GM19328 (cell line): ENCODE measurements at regions not wholly inside any gene's neighbourhood (a gene's known extent, or its start where the extent isn't known, plus 50 kb on each side); places are given as distances from the start of the nearest gene placed in this dataset.

Source experiments
- ATAC-seq: cut with Tn5 transposase; IDR thresholded peaks from one replicate; pipeline ENCODE4 v1.9.1; 2021; ENCODE audit warnings: mild to moderate bottlenecking, moderate library complexity; ENCODE audit not compliant: unreplicated experiment

DNA sequence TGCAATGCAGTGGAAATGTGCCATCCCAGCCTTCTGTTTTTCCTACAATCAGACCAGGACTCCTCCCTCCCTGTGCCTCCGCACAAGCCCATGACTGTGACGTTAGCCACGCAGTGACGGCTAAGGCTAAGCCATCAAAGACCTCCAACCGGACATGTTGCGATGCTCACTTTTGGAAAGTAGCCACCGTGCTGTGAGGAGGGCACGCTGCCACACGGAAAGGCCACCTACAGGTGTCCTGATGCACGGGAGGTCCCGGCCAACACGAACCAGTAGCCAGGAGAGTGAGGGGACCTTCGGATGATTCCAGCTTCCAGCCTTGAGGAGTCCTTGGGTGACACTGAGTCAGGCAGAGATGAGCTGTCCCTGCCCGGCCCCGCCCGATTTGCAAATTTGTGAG lies 53.9 kb downstream of the FOXL1 start:
- no peak for ATAC-seq

DNA sequence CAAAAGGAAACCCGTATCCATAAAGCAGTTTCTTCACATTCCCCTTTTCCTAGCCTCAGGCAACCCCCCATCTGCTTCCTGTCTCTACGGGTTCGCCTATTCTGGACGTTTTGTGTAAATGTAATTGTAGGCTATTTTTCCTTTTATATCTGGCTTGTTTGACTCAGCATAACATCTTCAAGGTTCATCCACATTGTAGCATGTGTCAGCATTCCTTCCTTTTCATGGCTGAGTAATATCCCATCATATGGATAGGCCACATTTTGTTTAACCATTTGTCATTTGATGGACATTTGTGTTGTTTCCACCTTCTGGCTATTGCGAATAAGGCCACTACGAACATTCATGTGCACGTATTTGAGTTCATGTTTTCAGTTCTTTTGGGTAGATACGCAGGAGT lies 54.6 kb downstream of the FOXL1 start:
- ATAC-seq, result no peak

DNA sequence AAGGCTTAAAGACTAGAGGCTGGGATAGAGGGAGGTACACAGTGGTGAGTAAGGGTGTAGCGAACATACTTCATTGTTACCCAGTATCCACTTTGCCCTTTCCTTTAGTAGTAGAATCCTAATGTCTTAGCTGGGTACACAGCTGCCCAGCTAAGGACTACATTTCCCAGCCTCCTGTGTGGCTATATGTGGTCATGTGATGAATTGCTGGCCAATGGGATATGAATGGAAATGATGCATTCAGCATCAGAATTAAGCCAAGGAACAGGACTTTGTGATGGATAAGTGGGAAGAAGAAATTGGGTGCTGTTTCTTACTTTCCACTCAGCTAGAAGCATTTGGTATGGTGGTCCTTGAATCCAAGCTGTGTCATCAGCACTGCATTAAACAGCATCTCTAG lies 55.9 kb downstream of the FOXL1 start:
- no peak for ATAC-seq

DNA sequence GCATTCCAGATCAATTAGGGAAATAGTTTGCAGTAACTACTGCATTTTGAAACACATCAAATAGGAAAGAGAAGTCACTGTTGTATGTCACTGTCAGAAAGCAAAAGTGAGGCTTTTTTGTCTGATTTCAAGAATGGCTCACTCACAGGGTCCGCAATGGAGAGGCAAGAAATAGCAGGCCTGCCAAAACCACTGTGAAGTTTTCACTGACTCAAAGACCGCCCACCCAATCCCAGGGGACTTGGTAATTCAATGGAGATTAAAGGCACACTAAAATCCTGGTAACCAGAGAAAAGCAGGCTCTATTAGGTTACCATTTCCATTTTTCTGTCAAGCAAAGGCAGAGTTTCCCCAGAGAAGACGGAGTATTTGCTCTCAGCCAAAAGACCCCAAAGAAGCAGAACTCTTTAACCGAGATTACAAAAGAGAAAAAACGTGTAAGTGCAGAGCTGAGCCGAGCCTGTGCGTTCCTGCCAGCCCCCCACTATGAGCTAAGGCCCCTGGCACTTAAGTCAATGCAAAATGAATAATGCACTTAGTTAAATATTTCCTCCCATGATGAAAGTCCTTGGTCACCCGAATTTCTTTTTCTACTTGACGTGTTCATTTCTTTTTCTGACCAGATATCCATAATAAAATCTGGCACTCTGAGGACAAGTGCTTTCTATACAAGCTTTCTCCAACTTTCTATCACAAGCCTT lies 57.0 kb downstream of the FOXL1 start:
- ATAC-seq, result no peak

DNA sequence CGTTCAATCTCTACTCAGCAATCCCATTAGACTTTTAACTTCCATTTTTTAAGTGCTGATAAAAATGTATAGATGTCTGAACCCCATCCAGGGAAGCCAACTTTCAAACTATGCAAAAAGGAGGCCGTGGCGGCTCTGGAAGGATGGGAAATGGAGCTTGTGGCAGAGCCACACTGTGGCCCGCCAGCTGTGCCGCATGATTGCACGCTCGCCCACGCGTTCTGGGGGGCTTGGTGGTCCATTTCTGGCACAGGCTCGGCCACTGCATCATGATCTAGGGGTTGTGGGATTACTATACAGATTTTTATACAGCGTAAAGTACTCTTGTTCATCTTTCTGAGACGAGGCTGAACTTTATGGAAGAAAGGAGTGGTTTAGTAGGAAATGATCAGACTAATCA lies 57.6 kb downstream of the FOXL1 start:
- ATAC-seq, result no peak

DNA sequence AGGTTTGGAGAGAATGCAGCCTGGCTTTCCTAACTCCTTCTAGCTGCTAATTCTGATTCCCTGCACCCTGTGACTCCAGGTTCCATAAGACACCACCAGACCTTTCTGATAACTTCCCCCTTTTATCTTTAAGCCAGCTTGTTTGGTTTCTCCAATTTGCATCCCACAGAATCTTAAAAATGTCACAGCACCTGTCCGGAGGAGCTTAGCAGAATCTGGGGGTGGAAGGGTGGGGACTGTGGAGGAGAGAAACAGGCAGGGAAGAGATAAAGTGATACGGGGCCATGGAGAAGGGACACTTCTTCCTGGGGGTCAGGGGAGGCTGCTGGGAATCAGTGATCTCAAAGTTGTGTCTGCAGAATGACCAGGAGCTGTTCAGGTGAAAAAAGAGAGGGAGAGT lies 59.4 kb downstream of the FOXL1 start:
- ATAC-seq, result no peak

DNA sequence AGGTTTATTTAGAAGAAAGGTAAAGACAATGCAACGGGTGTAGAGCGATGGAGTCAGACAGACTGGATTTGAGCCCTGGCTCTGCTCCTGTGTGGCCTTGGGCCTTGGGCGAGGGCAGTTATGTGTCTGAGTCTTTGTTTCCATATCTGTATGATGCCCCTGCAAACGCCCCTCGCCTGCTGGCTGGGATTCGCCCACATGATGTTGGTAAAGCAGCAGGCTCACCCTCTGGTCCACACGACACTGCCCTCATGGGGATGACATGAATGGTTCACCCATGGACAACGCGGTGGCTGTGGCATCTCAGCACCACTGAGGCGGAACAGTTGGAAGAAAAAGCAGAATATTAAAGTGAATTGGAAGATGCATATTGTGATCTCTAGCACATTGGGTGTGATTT lies 60.3 kb downstream of the FOXL1 start:
- no peak for ATAC-seq

DNA sequence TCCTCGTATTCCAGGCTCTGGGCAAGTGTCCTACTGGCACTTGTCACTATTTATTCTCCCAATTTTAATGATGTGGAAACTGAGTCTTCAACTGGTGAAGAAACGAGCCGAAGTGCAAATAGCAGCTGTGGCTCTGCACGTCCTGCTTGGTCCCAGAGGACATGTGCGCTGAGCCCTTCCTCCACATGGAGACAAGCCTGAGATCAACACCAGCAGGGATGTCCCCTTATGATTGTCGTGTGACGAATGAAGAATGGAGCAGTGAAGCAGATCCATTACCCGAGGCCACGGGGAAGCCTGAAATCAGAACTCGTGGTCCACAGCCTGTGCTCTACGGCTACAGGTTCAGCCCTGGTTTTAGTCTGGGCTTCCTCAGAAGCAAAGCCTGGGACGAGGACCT lies 61.0 kb downstream of the FOXL1 start:
- ATAC-seq, result no peak

DNA sequence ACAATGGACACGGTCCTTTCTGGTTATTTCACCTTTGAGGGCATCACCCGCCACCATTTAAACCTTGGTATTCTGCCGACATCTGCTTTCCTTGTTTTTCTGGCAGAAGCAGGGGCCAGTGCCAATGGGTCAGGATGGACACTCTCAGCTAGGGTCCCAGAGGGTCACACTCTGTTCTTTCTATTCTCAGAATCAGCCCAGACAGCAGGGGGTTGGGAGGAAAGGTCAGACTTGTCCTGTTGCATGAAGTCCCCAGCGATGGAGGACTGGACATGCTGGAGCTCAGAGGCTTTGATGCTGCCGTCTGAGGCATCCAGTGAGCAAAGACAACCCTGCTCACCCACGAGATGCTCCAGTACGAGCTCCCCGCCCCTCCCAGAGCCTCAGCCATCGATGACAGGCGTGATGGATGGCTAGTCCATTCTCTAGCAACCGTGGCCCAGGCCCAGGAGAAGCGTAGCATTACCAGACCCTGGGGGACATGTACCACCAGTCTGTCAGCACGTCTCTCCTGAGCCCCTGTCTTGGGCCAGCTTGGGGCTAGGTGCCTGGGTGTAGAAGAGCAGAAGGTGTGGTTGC lies 62.0 kb downstream of the FOXL1 start:
- no peak for ATAC-seq

DNA sequence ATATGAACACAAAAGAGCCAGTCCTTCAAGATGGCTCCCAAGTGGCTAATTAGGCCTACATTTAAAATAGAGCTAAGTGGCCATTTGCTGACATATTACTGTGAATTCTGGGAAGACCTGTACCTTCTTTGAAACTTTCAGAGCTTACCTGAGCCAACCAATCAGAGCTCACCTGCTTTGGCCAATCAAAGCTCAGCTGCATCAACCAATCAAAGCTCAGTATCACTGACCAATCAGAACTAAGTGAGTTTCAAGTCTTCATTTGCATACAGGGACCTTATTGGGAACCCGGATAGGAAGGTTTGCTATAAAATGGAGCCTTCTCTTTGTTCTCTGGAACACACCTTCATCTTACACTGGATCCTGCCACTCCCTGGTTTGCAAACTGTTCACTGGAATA lies 63.7 kb downstream of the FOXL1 start:
- no peak for ATAC-seq

DNA sequence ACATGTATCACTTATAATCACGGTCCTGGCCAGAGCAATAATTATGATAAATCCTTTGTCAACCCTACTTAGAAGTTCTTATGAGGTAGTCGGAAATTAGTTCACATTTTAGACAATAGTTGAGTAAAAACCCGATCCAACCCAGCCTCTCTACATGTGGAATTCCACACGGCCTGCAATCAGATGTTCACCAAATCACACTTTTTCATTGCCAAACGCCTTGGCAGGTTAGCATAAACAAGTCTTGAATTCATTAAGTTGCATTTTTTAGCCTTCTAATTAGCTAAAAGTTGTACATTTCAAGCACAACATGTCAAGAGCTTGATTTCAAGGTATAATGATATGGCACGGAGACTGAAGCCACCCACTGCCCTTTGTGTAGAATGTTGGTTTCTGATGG lies 65.3 kb downstream of the FOXL1 start:
- ATAC-seq, result no peak

DNA sequence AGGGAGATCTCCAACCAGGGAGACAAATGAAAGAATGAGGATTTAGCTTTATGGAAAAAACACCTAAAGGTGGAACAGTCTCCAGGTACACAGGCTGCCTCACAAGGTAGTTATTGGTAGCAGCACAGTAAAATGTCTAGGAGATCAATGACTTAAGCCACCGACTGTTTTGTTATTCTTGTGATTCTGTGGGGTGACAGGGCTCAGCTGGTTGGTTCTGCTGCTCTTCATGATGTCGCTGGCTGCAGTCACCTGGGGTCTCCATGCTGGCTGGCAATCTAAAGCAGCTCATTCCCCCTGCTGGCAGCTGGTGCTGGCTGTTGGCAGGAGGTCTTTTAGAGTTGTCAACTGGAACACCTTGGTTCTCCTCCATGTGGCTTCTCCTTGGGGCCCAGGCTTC lies 69.2 kb downstream of the FOXL1 start:
- ATAC-seq, result no peak

DNA sequence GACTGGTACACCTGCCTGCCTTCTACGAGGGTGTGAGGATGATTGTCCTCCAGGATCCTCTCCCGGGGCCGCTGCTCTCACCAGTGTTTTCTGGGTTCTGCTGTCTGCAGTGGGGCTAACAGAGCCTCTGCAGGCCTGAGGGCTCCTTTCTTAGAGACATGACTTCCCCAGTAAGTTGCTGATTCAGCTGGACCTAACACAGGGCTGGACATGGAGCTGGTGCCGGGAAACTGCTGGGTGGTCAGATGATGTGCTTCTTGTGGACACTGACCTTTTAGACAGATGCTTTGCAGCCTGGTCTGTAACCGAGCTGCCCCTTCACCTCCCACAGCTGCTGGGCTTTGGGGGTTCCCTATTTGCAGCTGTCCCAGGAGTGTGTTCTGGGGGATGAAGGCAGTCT lies 71.5 kb downstream of the FOXL1 start:
- no peak for ATAC-seq

DNA sequence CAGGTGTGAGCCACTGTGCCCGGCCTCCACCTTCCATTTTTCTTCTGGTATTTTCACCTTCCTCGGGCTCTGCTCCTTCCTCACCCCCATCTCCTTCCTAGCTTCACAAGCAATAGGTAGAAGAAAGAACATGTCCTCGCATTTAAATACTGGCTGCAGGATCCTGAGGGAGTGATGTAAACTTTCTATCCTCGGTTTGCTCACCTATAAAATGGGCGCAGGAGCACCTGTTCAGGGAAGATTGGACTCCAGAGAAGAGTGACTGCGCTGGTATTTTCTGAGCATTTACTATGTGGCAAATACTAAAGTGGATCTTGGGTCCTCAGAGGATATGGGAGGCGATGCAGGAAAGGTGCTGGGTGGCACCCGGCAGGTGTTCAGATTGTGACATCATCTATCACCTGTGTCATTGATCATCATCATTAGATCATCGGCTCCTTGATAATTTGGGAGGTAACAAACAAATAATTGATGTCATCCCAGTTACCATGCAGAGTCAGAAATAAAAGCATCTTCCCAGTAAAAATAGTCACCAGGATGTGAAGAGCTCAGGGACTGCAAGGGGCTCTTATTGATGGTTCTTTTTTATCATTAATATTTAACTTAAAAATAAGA lies 72.8 kb downstream of the FOXL1 start:
- ATAC-seq, result no peak

DNA sequence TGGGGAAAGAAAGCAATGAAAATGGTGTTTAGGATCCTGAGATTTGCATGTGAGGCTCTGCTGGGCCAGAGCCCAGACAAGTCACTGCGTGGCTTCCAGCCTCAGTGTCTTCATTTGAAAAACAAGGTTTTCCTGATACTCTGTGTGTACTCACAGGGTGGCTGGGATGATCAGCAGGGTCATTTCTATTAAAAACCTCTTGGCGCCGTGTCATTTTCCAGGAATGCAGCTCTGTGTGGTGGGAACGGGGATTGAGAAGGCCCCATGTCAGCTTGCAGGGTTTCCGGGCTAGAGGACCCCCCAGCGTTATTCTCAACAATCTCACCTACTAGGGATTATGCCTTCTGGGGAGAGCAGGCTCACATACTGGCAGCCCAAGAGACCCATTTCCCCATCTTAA lies 73.5 kb downstream of the FOXL1 start:
- no peak for ATAC-seq

DNA sequence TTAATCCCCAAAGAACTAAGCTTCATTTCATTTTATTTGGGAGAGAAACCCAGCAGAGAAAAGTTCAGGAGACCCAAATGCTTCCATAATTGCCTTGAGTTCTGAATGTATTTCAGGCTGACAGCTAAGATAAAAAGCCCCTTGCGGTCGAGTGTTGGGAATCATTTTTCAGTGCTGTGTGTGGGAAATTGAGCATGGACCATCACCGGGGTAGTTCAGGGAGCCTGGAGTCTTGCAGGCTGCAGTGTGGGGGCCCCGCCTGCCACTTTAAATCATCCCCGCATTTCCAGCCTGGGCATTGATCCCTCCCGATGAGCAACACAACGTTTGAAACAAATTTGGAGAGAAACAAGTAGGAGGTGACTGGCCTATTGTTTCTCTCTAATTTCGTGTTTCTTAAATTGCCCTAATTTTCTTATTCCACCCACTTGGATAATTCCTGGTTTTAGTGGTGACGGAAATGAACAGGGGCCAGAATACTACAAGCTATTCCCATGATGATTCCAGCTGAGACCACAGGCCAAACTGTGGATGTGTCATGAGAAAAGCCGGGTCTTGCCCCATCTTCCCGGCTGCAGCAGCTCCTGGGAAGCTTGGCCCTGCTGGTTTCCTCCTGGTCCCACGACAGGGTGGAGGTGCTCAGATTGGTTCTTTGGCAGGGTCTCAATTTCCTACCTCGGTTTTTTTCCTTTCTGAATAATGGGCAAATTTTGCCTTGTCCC lies 75.1 kb downstream of the FOXL1 start:
- ATAC-seq, result no peak

DNA sequence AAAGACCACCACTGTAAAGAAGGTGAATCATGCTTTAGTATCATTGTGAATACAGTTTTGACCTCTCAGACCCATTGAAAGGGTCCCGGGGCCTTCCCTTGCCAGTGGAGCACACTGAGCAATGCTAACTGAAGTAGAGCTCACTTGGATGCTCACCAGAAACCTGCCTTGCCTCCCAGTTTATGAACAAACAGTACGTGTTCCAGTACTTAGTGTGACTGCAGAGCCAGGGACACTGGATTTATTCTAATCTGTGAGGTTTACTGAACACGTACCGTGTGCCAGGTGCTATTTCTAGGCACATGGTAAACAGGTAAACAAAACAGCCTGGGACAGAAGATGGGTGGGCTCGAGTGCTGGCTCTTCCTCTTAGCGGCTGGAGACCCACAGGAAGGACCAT lies 79.6 kb downstream of the FOXL1 start:
- ATAC-seq, result no peak

DNA sequence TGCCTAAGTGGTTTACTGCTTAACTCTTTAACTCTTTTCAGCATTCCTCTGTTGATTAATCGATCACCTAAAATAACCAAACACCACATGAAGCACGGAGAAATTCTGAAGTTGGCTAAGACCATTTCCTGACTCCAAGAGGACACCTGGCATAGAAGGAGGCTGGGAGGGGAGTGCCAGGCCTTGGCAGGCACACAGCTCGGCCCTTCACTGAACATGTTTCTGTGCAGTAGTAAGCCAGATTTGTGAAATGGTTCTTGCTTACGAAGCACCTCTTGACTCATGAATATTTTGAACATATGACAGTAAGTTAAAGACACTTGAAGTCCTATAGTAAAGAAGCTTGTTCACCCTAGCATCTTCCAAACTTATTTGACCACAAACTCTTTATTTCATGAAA lies 82.3 kb downstream of the FOXL1 start:
- ATAC-seq, result no peak

DNA sequence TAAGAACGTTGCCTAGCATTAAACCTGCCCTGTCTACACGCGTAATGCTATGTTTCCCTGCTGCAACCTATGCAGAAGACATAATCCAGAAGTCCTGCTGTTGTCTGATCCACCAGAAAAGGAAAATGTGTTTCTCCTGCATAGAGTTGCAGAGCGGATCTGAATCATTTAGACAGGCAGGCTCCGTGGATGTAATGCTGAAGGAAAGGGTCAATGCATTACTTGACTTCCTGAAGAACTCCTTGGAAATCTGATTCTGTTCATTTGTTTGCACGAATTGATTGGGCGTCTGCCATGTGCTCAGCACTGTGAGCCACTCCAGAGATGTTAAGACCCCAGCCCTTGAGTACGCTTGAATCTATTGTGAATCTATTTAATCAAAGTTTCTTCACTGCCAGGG lies 83.4 kb downstream of the FOXL1 start:
- no peak for ATAC-seq

DNA sequence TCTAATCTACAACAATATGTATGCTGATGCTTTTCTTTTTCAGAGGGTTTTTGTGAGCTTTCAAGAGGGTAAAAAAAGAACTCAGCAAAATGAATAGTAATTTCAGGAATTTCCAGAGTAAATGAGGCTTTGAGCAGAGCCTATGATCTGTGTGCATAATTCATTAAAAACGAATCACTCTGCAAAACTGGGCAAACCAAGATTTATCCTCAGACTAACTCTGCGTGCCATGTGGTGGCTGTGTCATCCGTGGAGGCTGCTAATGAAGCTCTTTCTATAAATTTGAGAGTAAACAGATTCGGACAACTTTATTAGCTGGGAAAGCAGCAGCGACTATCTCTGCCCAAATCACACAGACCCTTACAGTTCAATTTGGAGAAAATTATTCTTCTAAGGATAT lies 83.8 kb downstream of the FOXL1 start:
- ATAC-seq, result no peak

DNA sequence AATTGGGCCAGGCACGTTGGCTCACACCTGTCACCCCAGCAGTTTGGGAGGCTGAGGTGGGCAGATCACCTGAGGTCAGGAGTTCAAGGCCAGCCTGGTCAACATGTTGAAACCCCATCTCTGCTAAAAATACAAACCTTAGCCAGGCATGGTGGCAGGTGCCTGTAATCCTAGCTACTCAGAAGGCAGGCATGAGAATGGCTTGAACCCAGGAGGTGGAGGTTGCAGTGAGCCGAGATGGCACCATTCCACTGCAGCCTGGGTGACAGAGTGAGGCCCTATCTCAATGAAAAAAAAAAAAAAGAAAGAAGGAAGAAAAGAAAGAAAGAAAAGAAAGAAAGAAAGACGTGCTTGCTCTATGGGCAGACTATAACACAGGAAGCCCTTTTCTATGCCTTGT lies 84.4 kb downstream of the FOXL1 start:
- no peak for ATAC-seq
